ENCODE measurements at regions not wholly inside any gene's neighbourhood (a gene's known extent, or its start where the extent isn't known, plus 50 kb on each side); places are given as distances from the start of the nearest gene placed in this dataset.
"Not testable (repeated sequence)": the region's sequence is repeated elsewhere in the genome, so short reads cannot be mapped to it uniquely, and the experiment has no call there.

- DNase-seq (ENCODE audit: low read depth in 2 of 3, low spot score in 2 of 3): no peak
Measured at GRCh38 chr2:11877764-11878163, 131.3 kb downstream of the LPIN1 start.

- DNase-seq (ENCODE audit: low read depth in 2 of 3, low spot score in 2 of 3): not testable (repeated sequence)
Measured at GRCh38 chr2:11885253-11885652, 138.8 kb downstream of the LPIN1 start.

GRCh38 chr2:11886899-11887298, 140.5 kb downstream of the LPIN1 start:
- not testable (repeated sequence) for DNase-seq (ENCODE audit: low read depth in 2 of 3, low spot score in 2 of 3)

- no peak for DNase-seq (ENCODE audit: low read depth in 2 of 3, low spot score in 2 of 3)
Measured at GRCh38 chr2:11889101-11889850, 142.8 kb downstream of the LPIN1 start.

- DNase-seq (ENCODE audit: low read depth in 2 of 3, low spot score in 2 of 3): no peak
Measured at GRCh38 chr2:11889854-11890253, 143.4 kb downstream of the LPIN1 start.

GRCh38 chr2:11891028-11891427, 144.6 kb downstream of the LPIN1 start:
- DNase-seq (ENCODE audit: low read depth in 2 of 3, low spot score in 2 of 3): no peak

GRCh38 chr2:11891671-11892440, 145.4 kb downstream of the LPIN1 start:
- DNase-seq (ENCODE audit: low read depth in 2 of 3, low spot score in 2 of 3): no peak

- DNase-seq (ENCODE audit: low read depth in 2 of 3, low spot score in 2 of 3): no peak
Measured at GRCh38 chr2:11896386-11896785, 150.0 kb downstream of the LPIN1 start.

GRCh38 chr2:11898576-11898975, 152.1 kb downstream of the LPIN1 start:
- no peak for DNase-seq (ENCODE audit: low read depth in 2 of 3, low spot score in 2 of 3)

GRCh38 chr2:11899264-11899818, 152.9 kb downstream of the LPIN1 start:
- no peak for DNase-seq (ENCODE audit: low read depth in 2 of 3, low spot score in 2 of 3)

- DNase-seq (ENCODE audit: low read depth in 2 of 3, low spot score in 2 of 3): not testable (repeated sequence)
Measured at GRCh38 chr2:11900891-11901290, 154.5 kb downstream of the LPIN1 start.

GRCh38 chr2:11901351-11902069, 155.1 kb downstream of the LPIN1 start:
- DNase-seq (ENCODE audit: low read depth in 2 of 3, low spot score in 2 of 3): no peak

- peak in 1 of 3 donors; percentile 39 for DNase-seq (ENCODE audit: low read depth in 2 of 3, low spot score in 2 of 3)
Measured at GRCh38 chr2:11903085-11903606, 156.7 kb downstream of the LPIN1 start.

- peak in 2 of 3 donors; percentile 31 to 50 for DNase-seq (ENCODE audit: low read depth in 2 of 3, low spot score in 2 of 3)
Measured at GRCh38 chr2:11904029-11904428, 157.6 kb downstream of the LPIN1 start.

GRCh38 chr2:11904941-11905340, 158.5 kb downstream of the LPIN1 start:
- no peak for DNase-seq (ENCODE audit: low read depth in 2 of 3, low spot score in 2 of 3)

GRCh38 chr2:11907190-11907589, 160.8 kb downstream of the LPIN1 start:
- DNase-seq (ENCODE audit: low read depth in 2 of 3, low spot score in 2 of 3): no peak

- no peak for DNase-seq (ENCODE audit: low read depth in 2 of 3, low spot score in 2 of 3)
Measured at GRCh38 chr2:11910971-11911370, 164.5 kb downstream of the LPIN1 start.

GRCh38 chr2:11912980-11913379, 166.5 kb downstream of the LPIN1 start:
- DNase-seq (ENCODE audit: low read depth in 2 of 3, low spot score in 2 of 3): no peak

- DNase-seq (ENCODE audit: low read depth in 2 of 3, low spot score in 2 of 3): no peak
Measured at GRCh38 chr2:11914455-11914854, 168.0 kb downstream of the LPIN1 start.

GRCh38 chr2:11915650-11916049, 169.2 kb downstream of the LPIN1 start:
- DNase-seq (ENCODE audit: low read depth in 2 of 3, low spot score in 2 of 3): no peak

GRCh38 chr2:11919953-11920352, 173.5 kb downstream of the LPIN1 start:
- DNase-seq (ENCODE audit: low read depth in 2 of 3, low spot score in 2 of 3): no peak

All from hematopoietic multipotent progenitor cell (in vitro differentiated cells).